Activated T-cell treated with anti-CD3 and anti-CD28 coated beads for 48 hours (primary cell): ENCODE measurements at regions not wholly inside any gene's neighbourhood (a gene's known extent, or its start where the extent isn't known, plus 50 kb on each side); places are given as distances from the start of the nearest gene placed in this dataset.
"Not testable (repeated sequence)": the region's sequence is repeated elsewhere in the genome, so short reads cannot be mapped to it uniquely, and the experiment has no call there.

ENCODE experiments used
- DNase-seq: peaks from one replicate; pipeline ENCODE4 v3.0.0-alpha.2; 2020; ENCODE audit warnings: low read depth

GRCh38 chr14:40115583-40115982 is 683.4 kb upstream of the FBXO33 start:
- no peak for DNase-seq

DNA sequence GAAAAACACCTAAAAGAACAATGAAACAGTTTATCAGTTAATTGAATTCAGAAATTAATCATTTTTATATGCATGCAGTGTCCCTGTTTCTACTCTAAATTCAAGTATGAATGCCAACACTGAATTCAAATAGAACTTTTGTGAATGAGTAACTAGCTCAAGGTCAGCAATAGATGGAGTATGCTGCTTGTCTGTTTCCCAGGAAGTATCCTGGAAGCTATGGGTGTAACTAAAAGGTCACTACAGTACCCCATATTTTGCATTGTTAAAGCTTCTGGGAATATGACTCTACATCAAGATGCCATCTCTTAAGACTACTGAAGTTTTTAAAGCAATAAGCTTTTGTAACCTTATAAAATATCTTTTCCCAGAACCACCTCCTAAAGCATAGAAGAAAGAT is 681.4 kb upstream of the FBXO33 start:
- no peak for DNase-seq

DNA sequence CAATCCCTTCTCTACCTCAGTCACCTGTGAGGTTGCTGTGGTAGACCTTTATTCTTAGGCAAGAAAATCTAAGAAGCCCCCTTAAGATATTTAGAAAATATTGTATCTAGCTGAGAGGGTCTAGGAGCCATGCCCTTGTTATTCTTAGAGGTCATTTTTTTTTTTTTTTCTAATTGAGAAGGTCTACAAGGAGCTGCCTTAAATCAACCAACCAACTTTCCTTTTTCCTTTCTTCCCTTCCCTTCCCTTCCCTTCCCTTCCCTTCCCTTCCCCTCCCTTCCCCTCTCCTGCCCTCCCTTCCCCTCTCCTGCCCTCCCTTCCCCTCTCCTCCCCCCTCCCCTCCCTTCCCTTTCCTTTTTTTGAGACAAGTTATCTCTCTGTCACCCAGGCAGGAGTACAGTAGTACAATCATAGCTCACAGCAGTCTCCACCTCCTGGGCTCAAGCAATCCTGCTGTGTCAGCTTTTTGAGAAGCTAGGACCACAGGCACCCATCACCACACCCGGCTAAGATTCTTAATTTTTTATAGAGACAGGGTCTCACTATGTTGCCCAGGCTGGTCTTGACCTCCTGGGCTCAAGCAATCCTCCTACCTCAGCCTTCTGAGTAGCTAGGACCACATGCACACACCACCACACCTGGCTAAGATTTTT is 668.4 kb upstream of the FBXO33 start:
- DNase-seq: no peak

- no peak for DNase-seq
Measured at GRCh38 chr14:40099316-40099715, 667.1 kb upstream of the FBXO33 start.

- no peak for DNase-seq
Measured at GRCh38 chr14:40098468-40098867, 666.2 kb upstream of the FBXO33 start.

DNA sequence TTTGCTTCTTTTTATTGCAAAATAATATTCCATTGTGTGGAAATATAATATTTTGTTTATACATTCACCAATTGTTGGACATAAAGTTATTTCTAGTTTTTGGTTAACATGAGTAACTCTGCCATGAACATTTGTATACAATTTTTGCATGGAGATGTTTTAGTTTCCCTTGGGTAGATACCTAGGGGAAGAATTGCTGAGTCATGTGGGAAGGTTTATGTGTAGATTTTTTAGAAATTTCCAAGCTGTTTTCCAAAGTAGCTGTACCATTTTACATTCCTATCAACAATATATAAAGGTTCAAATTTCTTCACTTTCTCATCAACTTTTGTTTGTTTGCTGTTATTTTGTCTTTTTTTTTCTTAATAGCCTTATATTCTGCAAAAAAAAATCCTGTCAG is 664.7 kb upstream of the FBXO33 start:
- DNase-seq: no peak

DNA sequence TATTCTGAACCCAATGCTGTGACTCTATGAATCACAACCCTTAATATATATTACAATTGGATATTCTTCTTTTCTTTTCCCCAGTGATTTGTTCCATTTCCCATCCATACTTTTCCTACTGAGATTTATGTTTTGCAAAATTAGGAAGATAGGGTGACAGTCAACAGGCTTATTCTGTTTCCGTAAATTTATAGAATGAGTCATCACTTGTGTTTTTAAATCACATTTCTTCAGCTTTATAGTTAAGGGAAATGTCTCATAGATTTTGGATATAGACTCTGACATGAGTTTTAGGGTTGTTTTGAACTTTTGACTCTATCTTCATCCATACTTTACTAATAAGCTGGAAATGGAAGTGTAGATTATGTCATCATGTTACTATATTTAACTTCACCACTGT is 661.6 kb upstream of the FBXO33 start:
- DNase-seq: no peak

DNA sequence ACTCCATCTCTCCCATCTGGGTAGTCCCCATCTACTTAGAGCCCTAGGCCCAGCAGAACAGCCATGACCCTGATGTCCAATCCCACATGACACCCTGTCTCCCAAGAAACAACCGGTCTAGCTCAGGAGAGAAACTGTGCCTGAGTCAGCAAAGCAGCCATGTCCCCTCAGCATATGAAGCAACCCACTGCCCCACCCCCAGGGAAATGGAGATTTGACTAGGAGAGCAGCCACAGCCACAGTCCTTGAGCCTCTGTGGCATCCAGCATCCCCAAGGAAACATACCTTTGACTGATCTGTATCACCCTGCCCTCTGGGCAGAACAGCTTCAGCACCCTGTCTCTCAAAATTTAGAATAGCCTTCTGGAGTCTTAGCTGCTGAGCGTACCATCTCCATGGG is 641.9 kb upstream of the FBXO33 start:
- DNase-seq: no peak

DNA sequence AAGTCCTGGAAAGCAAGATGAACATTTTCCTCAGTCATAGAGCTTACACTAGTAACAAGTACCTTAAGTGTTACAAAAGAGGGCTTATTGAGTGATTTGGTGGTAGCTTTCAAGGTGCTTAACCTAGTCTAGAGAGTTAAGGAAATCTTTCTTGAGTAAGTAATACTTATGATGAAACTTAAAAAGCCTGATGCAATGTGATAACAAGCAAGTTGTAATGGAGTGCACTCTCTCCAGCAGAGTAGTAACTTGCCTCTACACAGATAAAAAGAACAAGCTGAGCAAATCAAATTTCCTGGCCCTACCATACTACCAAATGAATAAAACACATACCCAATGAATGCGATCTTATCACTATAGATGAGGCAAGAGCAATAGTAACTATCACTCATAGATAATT is 639.9 kb upstream of the FBXO33 start:
- no peak for DNase-seq

DNA sequence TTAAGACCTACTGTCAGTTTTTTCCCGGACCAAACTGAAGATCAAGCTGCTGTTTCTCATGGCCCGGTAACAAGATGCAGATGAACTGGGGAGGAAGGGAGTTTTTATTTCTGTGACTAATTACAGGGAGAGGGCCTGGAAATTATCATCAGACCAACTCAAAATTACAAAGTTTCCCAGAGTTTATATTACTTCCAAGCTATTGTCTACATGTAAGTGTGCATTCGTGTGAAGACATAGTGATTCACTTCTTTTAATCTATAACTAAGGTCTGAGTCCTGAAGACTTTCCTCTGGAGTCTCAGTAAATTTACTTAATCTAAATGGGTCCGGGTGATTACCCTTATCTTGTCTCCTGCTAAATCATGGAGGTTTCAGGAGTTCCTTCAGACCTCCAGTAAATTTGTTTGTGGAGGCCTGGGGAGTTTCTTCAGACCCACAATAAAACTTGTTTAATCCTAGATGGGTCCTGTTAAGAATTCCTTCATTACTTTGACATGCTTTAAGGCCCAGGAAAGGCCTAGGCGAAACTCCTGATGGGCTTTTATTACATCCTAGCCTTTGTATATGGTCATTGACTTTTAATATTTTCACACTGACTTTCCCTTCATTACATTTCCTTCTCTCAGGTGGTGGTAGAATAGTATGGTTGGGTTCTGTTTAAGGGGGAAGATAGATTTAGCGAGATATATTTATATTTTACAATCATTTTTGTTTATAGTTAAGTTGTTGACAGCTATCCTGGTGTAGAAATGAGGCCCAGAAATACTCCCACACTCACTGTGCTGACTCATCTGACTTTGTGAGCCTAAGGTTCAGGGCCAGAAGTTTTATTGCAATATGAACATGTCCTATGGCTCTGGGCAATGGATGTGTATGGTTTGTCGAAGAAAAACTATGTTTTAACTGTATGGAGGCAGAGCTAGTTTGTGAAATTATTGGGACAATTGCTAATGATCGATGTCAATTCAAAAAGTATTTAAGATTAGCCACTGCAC is 627.0 kb upstream of the FBXO33 start:
- no peak for DNase-seq

- DNase-seq: no peak
Measured at GRCh38 chr14:40053416-40053815, 621.2 kb upstream of the FBXO33 start.

DNA sequence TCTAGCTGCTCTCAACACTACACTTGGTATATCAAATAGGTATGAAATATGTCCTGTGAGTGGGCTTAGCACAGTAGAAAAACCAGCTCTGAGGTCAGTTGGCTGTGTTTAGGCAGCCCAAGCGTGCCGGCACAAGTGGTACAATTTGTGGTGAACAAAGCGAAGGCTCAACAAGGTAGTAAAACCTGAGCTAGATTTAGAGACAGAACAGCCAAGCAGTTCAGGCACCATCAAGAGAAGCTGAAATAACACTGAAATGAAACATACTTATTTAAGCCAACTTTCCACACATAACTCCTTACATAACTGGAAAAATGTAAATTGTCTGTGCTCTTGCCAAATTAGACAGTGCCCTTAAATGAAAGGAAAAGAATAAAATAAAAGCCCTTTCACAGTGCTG is 596.8 kb upstream of the FBXO33 start:
- no peak for DNase-seq

- no peak for DNase-seq
Measured at GRCh38 chr14:40025101-40025500, 592.9 kb upstream of the FBXO33 start.

DNA sequence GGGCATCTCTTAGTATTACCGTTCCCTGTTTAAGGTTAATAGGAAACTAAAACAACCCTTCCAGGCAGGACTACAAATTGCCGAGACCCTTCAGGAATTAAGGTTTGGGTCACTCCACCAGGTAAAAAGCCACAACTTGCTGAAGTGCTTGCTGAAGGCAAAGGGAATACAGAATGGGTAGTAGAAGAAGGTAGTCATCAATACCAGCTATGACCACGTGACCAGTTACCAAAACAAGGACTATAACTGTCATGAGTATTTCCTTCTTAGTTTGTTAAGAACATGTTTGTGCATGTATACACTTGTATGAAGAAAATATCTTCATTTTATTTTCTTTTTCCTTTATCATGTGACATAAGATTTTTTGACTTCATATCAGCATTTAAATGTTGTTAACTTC is 578.7 kb upstream of the FBXO33 start:
- DNase-seq: no peak

- no peak for DNase-seq
Measured at GRCh38 chr14:40009771-40010170, 577.5 kb upstream of the FBXO33 start.

- not testable (repeated sequence) for DNase-seq
Measured at GRCh38 chr14:40008345-40008744, 576.1 kb upstream of the FBXO33 start.

DNA sequence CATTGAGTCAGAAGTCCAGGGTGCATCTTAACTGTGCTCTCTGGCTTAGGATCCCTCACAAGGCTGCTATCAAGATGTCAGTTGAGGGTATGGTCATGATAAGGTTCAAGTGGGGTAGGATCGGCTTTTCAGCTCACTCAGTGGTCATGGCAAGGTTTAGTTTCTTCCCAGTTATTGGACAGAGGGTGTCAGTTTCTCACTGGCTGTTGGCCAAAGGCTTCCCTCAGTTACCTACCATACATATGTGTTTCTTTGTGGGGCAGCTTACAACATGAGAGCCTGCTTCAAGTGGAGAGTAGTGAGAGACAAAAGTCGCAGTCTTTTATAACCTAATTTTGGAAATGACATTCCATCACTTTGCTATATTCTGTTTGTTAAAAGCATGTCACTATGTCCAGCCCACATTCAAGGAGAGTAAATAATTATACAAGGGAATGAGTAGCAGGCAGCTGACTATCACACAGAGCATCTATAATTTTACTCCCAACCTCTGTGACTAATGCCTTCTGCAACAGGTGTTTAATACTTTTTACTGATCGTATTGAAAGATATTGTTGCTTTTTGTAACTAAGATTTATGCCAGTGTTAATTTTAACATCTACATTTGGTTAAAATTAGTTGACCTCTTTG is 572.8 kb upstream of the FBXO33 start:
- DNase-seq: no peak

DNA sequence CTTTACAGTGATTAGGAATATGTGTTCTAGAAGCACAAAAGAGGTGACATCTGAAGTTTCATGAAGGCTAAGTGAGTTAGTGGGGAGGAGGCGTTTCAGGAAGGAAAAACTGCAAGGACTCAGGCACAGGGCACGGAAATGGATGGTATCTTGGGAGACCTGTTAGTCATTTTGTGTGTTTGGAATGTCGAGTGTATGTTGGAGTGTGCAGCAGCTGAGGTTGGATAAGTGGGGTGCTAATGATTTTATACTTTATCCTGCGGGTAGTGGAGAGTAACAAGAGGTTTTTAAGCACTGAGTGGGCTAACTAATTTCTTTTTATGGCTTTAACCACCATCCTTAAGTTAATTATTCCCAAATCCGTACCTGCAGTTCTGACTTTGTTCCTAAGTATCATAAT is 571.5 kb upstream of the FBXO33 start:
- no peak for DNase-seq

GRCh38 chr14:39998854-39999253 is 566.6 kb upstream of the FBXO33 start:
- no peak for DNase-seq

- DNase-seq: no peak
Measured at GRCh38 chr14:39998114-39998513, 565.9 kb upstream of the FBXO33 start.

- DNase-seq: no peak
Measured at GRCh38 chr14:39991041-39991440, 558.8 kb upstream of the FBXO33 start.

GRCh38 chr14:39988939-39989338 is 556.7 kb upstream of the FBXO33 start:
- no peak for DNase-seq

DNA sequence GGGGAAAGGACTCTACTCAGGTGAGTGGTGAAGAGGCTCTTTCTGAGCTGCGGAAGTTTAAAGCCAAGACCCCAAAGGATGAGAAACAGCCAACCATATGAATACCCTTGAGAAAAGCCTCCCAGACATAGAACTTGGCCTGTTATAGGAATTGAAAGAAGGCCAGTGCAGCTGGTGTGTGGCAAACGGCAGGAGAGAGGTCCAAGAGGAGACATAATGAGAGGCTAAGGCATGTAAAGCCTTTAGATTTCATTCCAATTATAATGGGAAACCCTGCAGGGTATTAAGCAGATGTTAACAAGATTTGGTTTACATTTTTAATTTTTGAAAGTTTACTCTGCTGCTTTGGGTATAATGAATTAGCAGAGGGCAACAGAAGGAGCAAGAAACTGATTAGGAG is 552.1 kb upstream of the FBXO33 start:
- DNase-seq: no peak
